Erythroblast (primary cell): ENCODE measurements at regions not wholly inside any gene's neighbourhood (a gene's known extent, or its start where the extent isn't known, plus 50 kb on each side); places are given as distances from the start of the nearest gene placed in this dataset.

Experiments
- GATA1 ChIP-seq: IDR thresholded peaks from 2 replicates; pipeline ENCODE4 v1.6.1; 2011; ENCODE audit warnings: low read depth, mild to moderate bottlenecking, control low read depth, low read length, moderate library complexity
- POLR2A ChIP-seq: IDR thresholded peaks from 2 replicates; pipeline ENCODE4 v1.6.1; 2011; ENCODE audit warnings: mild to moderate bottlenecking, low read length

GRCh38 chr9:118785456-118785855, 583.8 kb downstream of the BRINP1 start:
- TF ChIP-seq POLR2A: no peak
- TF ChIP-seq GATA1: no peak
